ENCODE measurements at regions not wholly inside any gene's neighbourhood (a gene's known extent, or its start where the extent isn't known, plus 50 kb on each side); places are given as distances from the start of the nearest gene placed in this dataset.
"Not testable (repeated sequence)": the region's sequence is repeated elsewhere in the genome, so short reads cannot be mapped to it uniquely, and the experiment has no call there.

DNA sequence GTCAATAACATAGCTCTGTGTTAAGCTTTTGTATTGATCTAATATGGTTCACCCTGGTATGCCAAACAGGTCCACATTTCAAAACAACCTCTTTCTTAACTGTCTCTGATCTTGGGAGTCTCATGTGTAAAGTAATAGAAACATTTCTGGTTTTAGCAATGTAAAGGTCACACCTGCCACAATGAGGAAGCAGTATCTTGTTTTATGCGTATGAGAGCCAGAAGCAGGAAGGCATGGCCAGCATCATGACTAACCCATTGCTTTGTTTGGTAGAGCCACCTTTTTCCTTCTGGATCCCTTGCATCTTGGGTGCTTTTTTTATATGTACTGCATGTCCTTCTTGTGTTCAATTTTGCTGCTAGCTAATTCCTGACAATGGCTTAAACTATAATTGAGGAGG lies 411.3 kb upstream of the SEMA3C start:
- DNase-seq (ENCODE audit: extremely low read depth in 1 of 11, low read depth in 9 of 11, low spot score in 4 of 11): no peak

DNA sequence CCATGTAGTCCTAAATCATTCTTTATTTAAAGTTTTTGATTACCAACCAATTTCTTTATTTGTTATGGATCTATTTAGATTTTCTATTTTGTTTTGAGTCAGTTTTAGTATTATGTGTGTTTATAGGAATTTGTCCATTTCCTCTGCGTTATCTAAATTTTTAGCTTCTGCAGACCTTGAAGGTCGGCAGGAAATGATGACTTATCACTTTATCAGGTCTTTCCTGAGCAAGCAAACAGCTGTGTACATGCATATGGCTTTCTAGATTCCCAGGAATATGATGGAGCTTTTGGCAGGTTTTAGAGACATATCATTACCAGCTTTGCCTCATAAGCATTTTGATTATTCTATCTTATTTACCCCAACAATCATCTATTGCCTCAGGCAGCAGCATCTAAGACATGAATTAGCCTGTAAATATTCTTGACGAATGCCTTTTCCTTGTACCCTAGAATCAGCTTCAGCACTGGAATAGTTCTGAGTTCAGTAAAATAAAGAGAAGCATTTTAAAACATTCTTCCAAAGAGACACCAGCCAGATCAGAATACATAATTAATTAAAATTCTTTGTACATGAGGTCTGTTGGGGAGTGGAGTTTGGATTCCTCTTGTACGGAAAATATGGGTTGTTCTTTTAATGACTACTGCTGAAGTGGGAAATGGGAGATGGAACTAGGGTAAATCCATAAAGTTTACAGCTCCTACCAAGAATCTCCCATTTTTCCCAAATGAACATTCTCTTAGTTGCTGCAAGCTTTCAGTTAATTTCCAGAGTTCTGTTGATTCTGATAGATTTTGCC lies 408.8 kb upstream of the SEMA3C start:
- no peak for DNase-seq (ENCODE audit: extremely low read depth in 1 of 11, low read depth in 9 of 11, low spot score in 4 of 11)

DNA sequence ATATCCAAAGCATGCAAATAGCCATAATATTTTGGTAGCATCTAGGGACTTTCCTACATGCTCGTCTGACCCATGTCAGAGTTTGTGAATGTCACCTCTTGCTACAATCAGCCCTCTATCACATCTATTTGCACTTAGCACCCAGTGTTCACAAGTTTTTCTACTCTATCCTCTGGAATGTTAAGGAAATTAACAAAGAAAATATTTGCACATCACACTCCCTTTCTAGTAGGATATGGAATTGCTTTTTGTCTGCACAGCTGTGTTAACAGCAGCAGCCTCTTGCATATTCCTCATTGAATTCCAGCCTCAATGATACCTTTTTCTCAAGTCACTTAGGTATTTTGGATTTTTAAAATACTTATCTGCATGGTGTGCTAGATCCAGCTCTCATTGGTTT lies 403.1 kb upstream of the SEMA3C start:
- DNase-seq (ENCODE audit: extremely low read depth in 1 of 11, low read depth in 9 of 11, low spot score in 4 of 11): no peak

DNA sequence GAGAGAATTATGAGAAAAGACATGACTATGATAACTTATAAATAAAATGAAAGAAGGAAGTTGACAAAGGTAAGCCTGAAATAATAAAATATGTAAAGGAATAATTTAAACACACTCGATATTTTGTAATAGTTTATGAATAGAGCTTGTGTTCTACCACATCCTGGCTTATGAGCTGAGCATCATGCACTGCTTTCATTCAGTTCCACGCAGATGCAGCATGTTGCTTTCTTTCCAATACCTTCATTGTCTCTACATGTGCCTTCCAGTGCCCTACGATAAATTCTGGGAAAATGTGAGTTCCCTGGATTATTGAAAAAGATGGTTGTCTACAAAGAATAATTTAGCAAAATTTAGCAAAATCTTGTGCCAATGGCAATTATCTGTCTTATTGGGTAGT lies 398.9 kb upstream of the SEMA3C start:
- DNase-seq (ENCODE audit: extremely low read depth in 1 of 11, low read depth in 9 of 11, low spot score in 4 of 11): no peak

DNA sequence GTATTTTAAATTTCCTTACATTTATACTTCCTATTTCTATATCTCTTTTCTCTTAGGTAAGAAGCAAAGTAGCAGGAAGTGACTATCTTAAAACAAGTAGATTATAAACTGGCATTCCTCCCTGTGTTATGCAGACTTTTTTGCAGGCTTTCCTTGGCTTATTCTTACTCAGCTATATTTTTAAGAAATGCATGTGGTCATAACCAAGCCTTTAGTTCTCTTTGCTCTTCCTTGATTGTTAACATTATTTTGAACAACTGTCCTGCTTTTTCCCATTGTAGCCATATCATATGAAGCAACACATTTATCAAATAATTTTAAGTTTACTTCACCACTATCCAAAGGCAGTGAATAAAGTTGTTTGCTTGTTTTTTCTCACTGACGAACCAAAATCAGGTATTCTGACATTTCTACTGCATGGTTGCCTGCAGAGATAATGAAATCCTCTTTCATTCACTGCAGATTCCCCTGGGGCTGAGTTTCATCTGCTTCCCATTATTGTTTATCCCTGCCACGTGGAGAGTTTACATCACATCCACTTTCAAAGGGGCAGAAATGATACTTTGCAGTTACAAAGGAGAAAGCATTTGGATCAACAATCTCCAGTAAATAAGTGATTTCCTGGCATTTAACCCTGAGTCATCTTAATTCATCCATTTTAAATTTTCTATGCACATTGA lies 389.9 kb upstream of the SEMA3C start:
- no peak for DNase-seq (ENCODE audit: extremely low read depth in 1 of 11, low read depth in 9 of 11, low spot score in 4 of 11)

DNA sequence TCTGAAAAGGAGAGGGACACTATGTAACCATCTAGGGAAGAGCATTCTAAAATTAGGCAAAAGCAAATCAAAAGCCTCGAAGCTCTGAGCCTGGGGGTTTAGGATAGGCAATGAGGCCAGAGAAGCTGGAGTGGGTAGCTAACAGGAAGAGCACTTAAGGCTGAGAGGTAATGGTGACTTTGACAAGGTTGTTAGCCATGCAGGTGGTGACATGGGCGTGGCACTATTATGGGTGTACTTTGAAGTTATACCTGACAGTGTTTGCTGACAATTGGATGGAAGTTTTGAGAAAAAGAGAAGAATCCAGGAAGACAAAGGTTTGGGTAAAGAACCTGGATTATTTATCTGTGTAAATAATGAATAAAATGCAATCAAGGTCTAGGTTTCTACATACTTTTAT lies 383.0 kb upstream of the SEMA3C start:
- DNase-seq (ENCODE audit: extremely low read depth in 1 of 11, low read depth in 9 of 11, low spot score in 4 of 11): no peak

DNA sequence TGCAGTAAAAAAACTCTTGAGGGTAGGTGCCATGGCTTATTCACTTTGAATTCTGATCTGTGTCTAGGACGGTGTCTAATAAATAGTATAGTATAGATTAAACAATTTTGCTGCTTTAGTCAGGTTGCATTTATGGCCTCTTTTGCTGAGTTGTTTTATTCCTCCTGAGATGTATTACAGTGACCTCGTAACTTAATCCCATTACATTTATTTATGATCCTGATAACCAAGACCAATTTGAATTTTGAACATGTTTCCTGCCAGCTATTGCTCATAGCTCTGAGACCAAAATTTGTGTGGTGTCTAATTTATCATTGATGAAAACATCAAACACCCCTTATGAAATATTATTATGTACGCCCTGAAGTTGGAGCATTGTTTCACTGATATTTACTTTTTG lies 381.9 kb upstream of the SEMA3C start:
- no peak for DNase-seq (ENCODE audit: extremely low read depth in 1 of 11, low read depth in 9 of 11, low spot score in 4 of 11)

DNA sequence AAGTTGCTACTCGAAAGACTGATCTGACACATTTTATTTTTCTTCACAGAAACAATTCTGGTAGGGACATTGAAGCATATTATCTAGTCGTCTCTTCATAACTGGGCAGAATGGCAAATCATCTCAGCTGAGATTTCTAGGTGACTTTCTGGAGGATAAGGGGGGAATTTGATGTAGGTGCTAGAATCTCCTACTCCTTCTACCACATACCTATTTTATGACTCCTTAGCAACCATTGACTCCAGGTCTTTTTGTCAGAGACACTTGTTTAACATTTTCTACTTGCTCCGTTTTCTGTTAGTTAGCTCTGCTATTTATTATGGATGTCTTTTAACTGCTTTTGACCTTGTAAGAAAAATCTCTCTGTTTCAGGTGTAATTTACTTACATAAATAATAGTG lies 380.9 kb upstream of the SEMA3C start:
- no peak for DNase-seq (ENCODE audit: extremely low read depth in 1 of 11, low read depth in 9 of 11, low spot score in 4 of 11)

DNA sequence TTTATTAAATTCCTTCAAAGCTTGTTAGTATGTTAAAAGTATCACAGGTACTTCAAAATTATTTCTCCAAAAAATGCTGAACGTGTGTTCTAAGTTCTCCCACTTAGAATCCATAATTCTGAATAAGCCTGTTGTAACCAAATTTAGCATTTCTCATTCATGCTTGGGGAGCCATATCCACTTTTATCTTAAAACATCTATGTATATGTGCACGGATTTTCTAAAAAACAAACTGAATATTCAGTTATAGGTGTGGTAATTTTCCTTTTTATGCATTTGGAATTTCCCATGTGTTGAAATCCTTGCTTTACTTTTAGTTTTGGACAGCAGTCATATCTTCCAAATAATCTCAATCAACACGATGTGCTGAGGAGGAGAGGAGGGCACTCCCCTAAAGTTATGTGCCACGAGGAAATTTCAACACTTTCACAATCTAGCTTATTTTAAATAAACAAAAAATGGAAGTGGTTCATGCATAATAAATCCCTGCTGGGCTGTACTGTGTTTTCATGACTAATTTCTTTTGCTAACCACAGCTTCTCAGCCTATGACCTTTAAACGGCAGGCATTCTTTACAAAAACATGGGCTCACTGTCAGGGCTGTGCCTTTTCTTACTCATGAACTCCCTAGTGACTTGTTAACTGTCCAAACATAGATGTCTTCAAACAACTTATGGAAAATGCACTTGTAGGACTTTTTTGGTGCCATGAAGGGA lies 380.3 kb upstream of the SEMA3C start:
- peak in 5 of 11 donors; percentile 1 to 31 (median 7) for DNase-seq (ENCODE audit: extremely low read depth in 1 of 11, low read depth in 9 of 11, low spot score in 4 of 11)

DNA sequence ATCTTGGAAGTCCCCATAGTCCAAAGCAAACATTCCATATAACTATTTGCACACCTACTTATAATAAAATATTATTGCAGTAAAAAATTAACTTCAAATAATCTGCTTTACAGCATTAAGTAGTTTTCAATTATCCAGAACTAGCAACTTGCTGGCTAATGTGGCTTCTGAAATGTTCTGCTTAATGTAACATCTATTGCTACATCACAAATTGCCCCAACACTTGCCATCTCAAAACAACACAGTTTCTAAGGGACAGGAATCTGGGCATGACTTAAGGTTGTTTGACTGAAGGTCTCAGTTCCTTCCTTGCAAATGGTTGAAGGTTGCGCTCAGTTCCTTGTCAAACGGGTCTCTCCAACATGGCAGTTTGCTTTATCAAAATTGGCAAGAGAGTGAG lies 378.5 kb upstream of the SEMA3C start:
- DNase-seq (ENCODE audit: extremely low read depth in 1 of 11, low read depth in 9 of 11, low spot score in 4 of 11): no peak

DNA sequence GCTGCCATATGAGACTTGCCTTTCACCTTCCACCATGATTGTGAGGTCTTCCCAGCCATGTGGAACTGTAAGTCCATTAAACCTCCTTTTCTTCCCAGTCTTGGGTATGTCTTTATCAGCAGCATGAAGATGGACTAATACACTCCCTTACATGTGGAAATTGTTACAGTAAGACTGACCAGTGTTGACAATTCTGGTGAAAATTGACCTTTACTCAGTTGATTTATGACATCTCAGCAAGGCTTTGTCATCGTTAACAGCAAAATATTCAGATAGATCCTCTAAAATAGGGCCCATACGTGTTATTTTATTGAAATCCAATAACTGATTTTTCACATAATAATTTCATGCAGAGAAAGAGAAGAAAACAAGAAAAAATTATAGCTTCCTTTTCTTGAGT lies 377.9 kb upstream of the SEMA3C start:
- no peak for DNase-seq (ENCODE audit: extremely low read depth in 1 of 11, low read depth in 9 of 11, low spot score in 4 of 11)

DNA sequence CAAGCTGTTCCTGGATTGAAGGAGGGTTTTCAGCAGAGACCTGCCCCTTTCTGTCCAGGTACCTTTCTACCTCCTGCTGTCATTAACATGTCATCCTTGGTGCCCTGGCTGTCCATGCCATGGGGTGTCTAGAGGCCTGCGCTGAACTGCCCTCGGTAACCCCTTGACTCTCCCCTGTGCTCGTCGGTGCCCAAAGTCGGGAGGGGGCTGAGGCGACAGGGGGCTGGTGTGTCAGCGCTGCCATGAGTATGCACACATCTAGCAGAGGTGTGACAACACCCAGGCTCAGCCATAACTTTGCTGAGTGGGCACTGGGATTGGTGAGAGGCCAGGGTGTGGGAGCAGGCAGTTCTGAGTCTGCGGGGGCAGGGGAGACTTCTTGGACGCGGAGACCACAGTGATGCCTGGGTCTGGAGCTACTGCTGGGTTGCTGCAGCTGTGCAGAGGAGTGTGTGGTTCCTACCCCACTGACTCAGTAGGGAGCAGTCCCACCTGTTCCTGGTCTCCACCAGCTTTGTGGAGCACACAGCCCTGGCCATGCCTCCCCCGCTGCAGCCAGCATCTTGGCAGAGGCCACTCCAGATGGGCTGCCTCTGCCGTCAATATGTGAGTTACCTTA lies 376.2 kb upstream of the SEMA3C start:
- DNase-seq (ENCODE audit: extremely low read depth in 1 of 11, low read depth in 9 of 11, low spot score in 4 of 11): no peak

DNA sequence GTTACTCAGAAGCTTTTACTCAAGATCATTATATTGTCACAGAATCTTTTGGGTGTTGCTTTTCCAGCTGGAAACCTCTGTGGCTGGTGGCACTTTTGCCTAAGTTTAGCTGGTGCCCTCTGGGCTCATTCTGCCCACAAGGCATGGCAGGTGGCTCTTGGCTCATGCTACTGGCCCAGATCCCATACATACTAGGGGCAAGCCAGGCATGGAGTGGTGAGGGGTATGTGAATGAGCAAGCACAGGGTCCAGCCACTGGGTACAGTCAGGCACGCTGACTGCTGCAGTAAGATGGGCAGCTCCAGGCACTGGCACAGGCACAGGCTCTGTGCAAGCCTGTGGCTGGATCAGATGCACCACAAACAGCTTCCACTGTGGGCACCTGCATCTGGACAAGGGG lies 375.0 kb upstream of the SEMA3C start:
- DNase-seq (ENCODE audit: extremely low read depth in 1 of 11, low read depth in 9 of 11, low spot score in 4 of 11): no peak

DNA sequence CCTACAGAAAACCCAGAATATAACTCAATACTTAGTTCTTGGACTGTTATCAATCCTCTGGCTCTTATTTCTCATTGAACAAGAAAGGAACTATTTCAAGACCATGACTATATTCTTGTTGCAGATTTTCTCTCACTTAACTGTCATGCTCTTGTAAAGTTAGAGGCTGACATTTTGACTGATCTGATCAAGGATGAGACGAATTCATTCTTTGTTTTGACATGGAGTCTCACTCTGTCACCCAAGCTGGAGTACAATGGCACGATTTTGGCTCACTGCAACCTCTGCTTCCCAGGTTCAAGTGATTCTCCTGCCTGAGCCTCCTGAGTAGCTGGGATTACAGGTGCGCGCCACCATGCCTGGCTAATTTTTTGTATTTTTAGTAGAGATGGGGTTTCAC lies 367.9 kb upstream of the SEMA3C start:
- DNase-seq (ENCODE audit: extremely low read depth in 1 of 11, low read depth in 9 of 11, low spot score in 4 of 11): not testable (repeated sequence)

DNA sequence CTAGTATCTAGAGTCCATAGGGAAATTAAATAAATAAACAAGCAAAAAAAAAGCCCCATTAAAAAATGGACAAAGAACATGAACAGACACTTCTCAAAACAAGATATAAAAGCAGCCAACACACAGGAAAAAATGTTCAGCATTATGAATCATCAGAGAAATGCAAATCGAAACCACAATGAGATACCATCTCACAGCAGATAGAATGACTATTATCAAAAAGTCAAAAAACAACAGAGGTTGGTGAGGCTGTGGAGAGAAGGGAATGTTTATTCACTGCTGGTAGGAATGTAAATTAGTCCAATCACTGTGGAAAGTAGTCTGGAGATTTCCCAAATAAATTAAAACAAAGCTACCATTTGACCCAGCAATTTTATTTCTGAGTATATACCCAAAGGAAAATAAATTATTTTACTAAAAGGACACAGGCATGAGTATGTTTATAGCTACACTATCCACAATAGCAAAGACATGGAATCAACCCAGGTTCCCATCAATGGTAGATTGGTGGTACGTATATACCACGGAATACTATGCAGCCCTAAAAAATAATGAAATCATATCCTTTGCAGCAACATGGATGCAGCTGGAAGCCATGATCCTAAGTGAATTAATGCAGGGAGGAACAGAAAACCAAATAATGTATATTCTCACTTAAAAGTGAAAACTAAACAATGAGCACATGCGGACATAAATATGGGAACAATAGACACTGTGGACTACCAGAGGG lies 366.5 kb upstream of the SEMA3C start:
- DNase-seq (ENCODE audit: extremely low read depth in 1 of 11, low read depth in 9 of 11, low spot score in 4 of 11): no peak

DNA sequence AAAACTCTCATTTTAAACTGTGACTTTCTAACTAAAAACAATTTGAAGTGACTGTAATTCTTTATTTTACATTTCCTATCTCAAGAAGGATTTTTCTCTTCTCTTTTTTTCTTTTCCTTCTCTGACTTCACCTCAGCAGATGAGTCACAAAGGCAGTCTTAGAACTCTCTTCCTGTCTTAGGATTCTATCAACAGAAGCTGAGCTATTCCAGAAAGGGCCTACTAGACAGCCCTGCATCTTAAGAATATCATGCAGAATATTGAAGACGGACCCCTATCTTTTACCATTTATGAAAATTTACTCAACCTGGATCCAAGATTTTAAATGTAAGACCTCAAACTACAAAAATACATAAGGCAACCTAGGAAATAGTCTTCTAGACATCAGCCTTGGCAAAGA lies 365.7 kb upstream of the SEMA3C start:
- no peak for DNase-seq (ENCODE audit: extremely low read depth in 1 of 11, low read depth in 9 of 11, low spot score in 4 of 11)

DNA sequence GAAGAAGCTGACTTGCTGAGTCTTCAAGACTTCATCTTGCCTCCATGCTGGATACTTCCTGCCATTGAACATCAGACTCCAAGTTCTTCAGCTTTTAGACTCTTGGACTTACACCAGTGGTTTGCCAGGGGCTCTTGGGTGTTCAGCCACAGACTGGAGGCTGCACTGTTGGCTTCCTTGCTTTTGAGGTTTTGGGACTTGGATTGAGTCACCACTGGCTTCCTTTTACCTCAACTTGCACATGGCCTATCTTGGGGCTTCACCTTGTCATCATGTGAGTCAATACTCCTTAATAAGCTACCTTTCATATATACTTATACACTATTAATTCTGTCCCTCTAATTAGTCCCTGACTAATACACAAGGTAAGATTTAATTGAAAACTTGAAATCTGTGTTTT lies 361.7 kb upstream of the SEMA3C start:
- DNase-seq (ENCODE audit: extremely low read depth in 1 of 11, low read depth in 9 of 11, low spot score in 4 of 11): no peak

DNA sequence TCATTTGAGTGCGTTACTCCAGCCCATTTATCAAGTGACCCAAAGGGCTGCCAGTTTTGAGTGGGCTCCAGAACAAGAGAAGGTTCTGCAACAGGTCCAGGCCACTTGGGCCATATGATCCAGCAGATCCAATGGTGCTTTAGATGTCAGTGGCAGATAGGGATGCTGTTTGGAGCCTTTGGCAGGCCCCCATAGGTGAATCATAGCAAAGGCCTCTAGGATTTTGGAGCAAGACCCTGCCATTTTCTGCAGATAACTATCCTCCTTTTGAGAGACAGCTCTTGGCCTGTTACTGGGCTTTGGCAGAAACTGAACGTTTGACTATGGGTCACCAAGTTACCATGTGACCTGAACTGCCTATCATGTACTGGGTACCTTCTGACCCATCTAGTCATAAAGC lies 358.8 kb upstream of the SEMA3C start:
- DNase-seq (ENCODE audit: extremely low read depth in 1 of 11, low read depth in 9 of 11, low spot score in 4 of 11): no peak
